MCF 10A (cell line): ENCODE measurements at regions not wholly inside any gene's neighbourhood (a gene's known extent, or its start where the extent isn't known, plus 50 kb on each side); places are given as distances from the start of the nearest gene placed in this dataset.

Experiments used
- BruUV-seq: library from RNA; stranded (reverse); fragments of 400-500 nt; replicated peaks from 2 replicates; lab custom pipeline; 2021; lab: Mats Ljungman, UMichigan
- CTCF ChIA-PET: fragments of 300-600 bp; sonication (Branson Sonifier 250); formaldehyde crosslinking; extraction: SDS; loops from one replicate; lab custom pipeline; 2021; ENCODE audit warnings: antibody characterized with exemption, inconsistent platforms; lab: Yijun Ruan, JAX
- POLR2A ChIA-PET: fragments of 300-600, 350-650 bp; sonication (Branson Sonifier 250); formaldehyde crosslinking; extraction: SDS; loops from one replicate; lab custom pipeline; 2020; ENCODE audit warnings: antibody characterized with exemption, inconsistent platforms; lab: Yijun Ruan, JAX
- DNase-seq: peaks from one replicate; pipeline ENCODE4 v3.0.0-alpha.2; 2018; ENCODE audit not compliant: unreplicated experiment
- H3K27ac Mint-ChIP-seq: one replicate; pipeline ENCODE4 v1.8.0; 2022; ENCODE audit warnings: mild to moderate bottlenecking, low read depth, mixed read lengths; ENCODE audit not compliant: unreplicated experiment
- H3K27me3 Mint-ChIP-seq: one replicate; pipeline ENCODE4 v1.8.0; 2022; ENCODE audit warnings: mixed read lengths; ENCODE audit not compliant: insufficient read depth, unreplicated experiment
- H3K36me3 Mint-ChIP-seq: one replicate; pipeline ENCODE4 v1.8.0; 2022; ENCODE audit warnings: mild to moderate bottlenecking, moderate library complexity, mixed read lengths; ENCODE audit not compliant: insufficient read depth, unreplicated experiment
- H3K4me1 Mint-ChIP-seq: one replicate; pipeline ENCODE4 v1.8.0; 2022; ENCODE audit warnings: mixed read lengths; ENCODE audit not compliant: insufficient read depth, unreplicated experiment
- H3K4me3 Mint-ChIP-seq: one replicate; pipeline ENCODE4 v1.8.0; 2022; ENCODE audit warnings: mild to moderate bottlenecking, moderate library complexity, mixed read lengths; ENCODE audit not compliant: unreplicated experiment
- H3K9me3 Mint-ChIP-seq: one replicate; pipeline ENCODE4 v1.8.0; 2022; ENCODE audit warnings: mixed read lengths; ENCODE audit not compliant: unreplicated experiment
- CTCF ChIP-seq: fragments of 200-600 bp; IDR thresholded peaks from one replicate; pipeline ENCODE4 v1.8.0; 2022; ENCODE audit warnings: antibody characterized with exemption, mild to moderate bottlenecking; ENCODE audit not compliant: unreplicated experiment
- intact Hi-C: fragments of 100-400 bp; cut with micrococcal nuclease; formaldehyde crosslinking; loops from 2 replicates; pipeline ENCODE4 v1.14.1; 2022

GRCh38 chr6:87919001-87919400 lies 128.6 kb upstream of the SPACA1 start:
- BruUV-seq = no TSS peak
- CTCF ChIA-PET = interaction anchor here (1.0 kb wide), 1 partner anchor 10 kb away, joined by 4 read pairs; no protein-coding TSS in a partner anchor
- H3K36me3 Mint-ChIP-seq = no peaks in the 10 kb centered on the region

GRCh38 chr6:87918461-87918941 lies 129.1 kb upstream of the SPACA1 start:
- no peak overlapping the region for H3K4me3 Mint-ChIP-seq
- BruUV-seq = no TSS peak
- peaks cover 55% of the 10 kb centered on the region for H3K27me3 Mint-ChIP-seq
- no peaks in the 10 kb centered on the region for H3K4me1 Mint-ChIP-seq
- CTCF ChIA-PET = interaction anchor here (1.0 to 1.5 kb wide), 2 partner anchors 11 to 12 kb away, joined by 4 to 6 read pairs; no protein-coding TSS in a partner anchor
- TF ChIP-seq CTCF = no peak
- H3K36me3 Mint-ChIP-seq = no peaks in the 10 kb centered on the region
- no peak overlapping the region for H3K27ac Mint-ChIP-seq
- DNase-seq = no peak
- POLR2A ChIA-PET = no interaction called here
- intact Hi-C loops = no loop called here
- H3K9me3 Mint-ChIP-seq = no peaks in the 10 kb centered on the region

More at GRCh38 chr6:87919001-87919400, 128.6 kb upstream of the SPACA1 start:
- H3K27me3 Mint-ChIP-seq = peaks cover 51% of the 10 kb centered on the region
- DNase-seq = no peak
- intact Hi-C loops = no loop called here
- no peak for TF ChIP-seq CTCF
- POLR2A ChIA-PET = no interaction called here
- no peaks in the 10 kb centered on the region for H3K4me1 Mint-ChIP-seq
- no peak overlapping the region for H3K4me3 Mint-ChIP-seq
- H3K9me3 Mint-ChIP-seq = no peaks in the 10 kb centered on the region
- H3K27ac Mint-ChIP-seq = no peak overlapping the region

- Mint-ChIP-seq H3K9me3 (no peaks in the 10 kb centered on the region), H3K27ac (no peak overlapping the region), H3K4me1 (no peaks in the 10 kb centered on the region), H3K36me3 (no peaks in the 10 kb centered on the region), H3K4me3 (no peak overlapping the region), H3K27me3 (peaks cover 55% of the 10 kb centered on the region)
- no peak for DNase-seq
- no peak for TF ChIP-seq CTCF
- no TSS peak for BruUV-seq
- CTCF ChIA-PET = interaction anchor here (1.0 to 1.5 kb wide), 3 partner anchors 11 to 86 kb away, joined by 3 to 6 read pairs (median 4); no protein-coding TSS in a partner anchor
- intact Hi-C loops = no loop called here
- POLR2A ChIA-PET = no interaction called here
Observed at GRCh38 chr6:87917886-87918285, 129.8 kb upstream of the SPACA1 start.

- intact Hi-C loops = no loop called here
- TF ChIP-seq CTCF = no peak
- H3K4me1 Mint-ChIP-seq = no peaks in the 10 kb centered on the region
- peaks cover 55% of the 10 kb centered on the region for H3K27me3 Mint-ChIP-seq
- no TSS peak for BruUV-seq
- no peak overlapping the region for H3K4me3 Mint-ChIP-seq
- H3K36me3 Mint-ChIP-seq = no peaks in the 10 kb centered on the region
- CTCF ChIA-PET = interaction anchor here (0.6 to 1.2 kb wide), 3 partner anchors 13 to 85 kb away, joined by 4 to 8 read pairs (median 4); no protein-coding TSS in a partner anchor
- POLR2A ChIA-PET = interaction anchor here (0.5 to 0.7 kb wide), 3 partner anchors 93 to 1176 kb away, joined by 3 read pairs; no protein-coding TSS in a partner anchor
- no peak overlapping the region for H3K27ac Mint-ChIP-seq
- no peaks in the 10 kb centered on the region for H3K9me3 Mint-ChIP-seq
- DNase-seq = no peak
Observed at GRCh38 chr6:87916446-87916845, 131.2 kb upstream of the SPACA1 start.
